GM12872 (cell line): ENCODE measurements at regions not wholly inside any gene's neighbourhood (a gene's known extent, or its start where the extent isn't known, plus 50 kb on each side); places are given as distances from the start of the nearest gene placed in this dataset.

Source experiments
- TF ChIP-seq, protein P1 (sequence below): IDR thresholded peaks from 3 replicates; pipeline ENCODE4 v1.5.1; 2011; ENCODE audit warnings: low read depth, mild to moderate bottlenecking, low read length, moderate library complexity; ENCODE audit not compliant: insufficient read depth

DNA sequence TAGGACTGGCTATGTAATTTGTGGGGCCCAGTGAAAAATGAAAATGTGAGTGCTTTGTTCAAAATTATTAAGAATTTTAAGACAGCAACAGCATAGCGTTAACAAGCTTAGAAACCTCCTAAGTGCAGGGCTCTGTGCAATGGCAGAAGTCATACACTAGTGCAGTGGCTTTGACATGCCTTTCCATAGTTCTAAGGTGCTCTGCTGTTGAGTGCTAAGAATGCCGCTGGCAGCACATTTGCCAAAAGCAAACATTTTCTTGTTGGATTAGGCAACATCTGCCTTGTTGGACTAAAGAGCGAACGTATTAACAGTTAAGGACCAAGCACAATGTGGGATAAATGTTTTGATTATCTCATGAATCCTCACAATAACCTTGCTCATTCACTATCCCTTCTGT is 244.9 kb upstream of the PDE3A start:
- TF ChIP-seq, protein P1, sequence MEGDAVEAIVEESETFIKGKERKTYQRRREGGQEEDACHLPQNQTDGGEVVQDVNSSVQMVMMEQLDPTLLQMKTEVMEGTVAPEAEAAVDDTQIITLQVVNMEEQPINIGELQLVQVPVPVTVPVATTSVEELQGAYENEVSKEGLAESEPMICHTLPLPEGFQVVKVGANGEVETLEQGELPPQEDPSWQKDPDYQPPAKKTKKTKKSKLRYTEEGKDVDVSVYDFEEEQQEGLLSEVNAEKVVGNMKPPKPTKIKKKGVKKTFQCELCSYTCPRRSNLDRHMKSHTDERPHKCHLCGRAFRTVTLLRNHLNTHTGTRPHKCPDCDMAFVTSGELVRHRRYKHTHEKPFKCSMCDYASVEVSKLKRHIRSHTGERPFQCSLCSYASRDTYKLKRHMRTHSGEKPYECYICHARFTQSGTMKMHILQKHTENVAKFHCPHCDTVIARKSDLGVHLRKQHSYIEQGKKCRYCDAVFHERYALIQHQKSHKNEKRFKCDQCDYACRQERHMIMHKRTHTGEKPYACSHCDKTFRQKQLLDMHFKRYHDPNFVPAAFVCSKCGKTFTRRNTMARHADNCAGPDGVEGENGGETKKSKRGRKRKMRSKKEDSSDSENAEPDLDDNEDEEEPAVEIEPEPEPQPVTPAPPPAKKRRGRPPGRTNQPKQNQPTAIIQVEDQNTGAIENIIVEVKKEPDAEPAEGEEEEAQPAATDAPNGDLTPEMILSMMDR: no peak

DNA sequence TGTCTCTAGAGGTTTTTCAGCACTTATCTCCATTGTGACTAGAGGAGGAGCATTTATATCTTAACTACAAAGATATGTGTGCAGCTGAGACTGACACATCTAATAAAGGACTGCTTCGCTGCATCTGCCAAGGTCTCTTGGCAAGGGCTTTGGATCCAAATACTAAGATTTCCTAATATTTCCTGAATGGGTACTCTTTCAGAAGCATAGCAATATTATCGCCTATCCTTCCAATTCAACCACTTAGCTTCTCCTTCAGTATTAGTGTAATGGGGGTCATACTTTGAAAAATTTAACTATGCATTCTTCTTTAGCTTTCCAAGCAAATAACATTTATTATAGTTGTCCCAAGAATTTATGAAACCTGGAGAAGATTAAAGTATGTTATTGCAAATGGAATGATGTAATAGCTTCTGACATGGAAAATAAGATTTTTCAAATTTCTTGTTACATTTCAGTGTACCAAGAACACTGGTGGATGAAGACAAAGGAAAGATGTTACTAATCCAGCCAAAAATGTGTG is 243.0 kb upstream of the PDE3A start:
- TF ChIP-seq, protein P1: no peak

DNA sequence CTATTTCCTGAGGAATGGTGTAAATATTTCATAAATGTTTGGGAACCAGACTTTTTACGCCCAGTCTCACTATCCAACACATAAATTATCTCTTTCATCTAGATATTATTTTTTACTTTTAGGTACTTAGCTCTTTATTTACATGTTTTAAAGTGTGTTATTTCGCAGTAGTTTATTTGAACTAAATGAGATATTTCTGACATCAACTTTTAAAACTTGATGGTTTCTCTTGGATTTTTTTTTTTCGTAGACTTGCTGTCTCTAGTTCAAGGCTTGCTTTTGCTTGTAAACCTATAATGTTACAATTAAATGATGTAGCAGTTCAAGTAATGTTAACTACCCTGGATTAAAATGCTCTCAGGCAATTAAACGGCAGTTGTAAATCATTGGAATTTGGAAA is 241.7 kb upstream of the PDE3A start:
- TF ChIP-seq, protein P1: no peak

DNA sequence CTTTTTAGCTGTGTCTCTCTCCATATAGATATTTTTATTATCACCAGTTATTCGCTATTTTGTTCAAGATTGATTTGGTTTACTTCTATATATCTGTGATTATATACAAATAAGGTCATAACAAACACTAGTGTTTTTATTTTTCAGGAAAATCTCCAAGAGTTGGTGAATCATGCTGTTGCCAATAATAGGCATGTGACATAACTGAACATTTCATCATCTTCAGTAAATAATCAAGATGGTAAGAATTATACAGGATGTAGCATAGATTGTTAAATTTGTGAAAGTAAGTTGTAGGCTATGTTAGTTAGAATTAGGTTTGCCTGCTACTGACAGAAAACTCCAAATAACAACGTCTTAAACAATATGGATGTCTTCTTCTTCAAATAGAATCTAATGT is 240.9 kb upstream of the PDE3A start:
- TF ChIP-seq, protein P1: no peak

DNA sequence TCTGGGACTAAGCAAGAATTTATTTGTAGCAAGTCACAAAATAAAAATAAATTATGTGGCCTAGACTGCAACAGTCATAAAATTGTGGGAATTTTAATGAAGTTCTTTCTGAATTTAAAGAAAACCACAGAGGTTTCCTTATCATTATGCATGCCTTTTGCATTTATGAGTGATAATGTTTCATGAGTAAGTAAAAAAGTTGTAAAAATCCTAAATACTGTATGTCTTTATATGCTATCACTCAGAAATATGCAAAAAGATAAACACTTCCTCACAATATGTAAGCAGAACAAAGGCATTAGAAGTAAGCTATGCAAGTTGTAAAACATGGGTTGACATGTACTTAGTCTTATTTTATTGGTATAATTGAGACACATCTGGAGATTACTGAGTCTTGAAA is 239.4 kb upstream of the PDE3A start:
- TF ChIP-seq, protein P1: no peak

DNA sequence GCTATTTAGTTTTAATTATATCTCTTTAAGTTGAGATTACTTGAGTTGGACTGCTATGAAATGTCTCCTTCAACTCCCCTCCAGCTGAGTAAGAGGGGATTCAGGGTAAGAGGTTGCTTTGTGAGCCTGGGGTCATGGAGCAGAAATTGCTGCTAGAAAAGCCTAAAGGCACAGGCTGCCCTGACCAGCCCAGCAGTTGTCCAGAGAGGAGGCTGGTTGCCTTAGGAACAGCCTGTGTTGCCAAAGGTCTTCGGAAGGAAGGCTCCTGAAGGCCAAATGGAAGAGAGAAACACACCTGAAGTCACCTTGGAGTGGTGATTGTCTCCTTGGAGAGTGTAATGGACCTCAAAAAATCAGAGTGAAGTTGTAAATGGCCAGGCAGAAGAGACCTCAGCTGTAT is 235.5 kb upstream of the PDE3A start:
- TF ChIP-seq, protein P1: no peak

DNA sequence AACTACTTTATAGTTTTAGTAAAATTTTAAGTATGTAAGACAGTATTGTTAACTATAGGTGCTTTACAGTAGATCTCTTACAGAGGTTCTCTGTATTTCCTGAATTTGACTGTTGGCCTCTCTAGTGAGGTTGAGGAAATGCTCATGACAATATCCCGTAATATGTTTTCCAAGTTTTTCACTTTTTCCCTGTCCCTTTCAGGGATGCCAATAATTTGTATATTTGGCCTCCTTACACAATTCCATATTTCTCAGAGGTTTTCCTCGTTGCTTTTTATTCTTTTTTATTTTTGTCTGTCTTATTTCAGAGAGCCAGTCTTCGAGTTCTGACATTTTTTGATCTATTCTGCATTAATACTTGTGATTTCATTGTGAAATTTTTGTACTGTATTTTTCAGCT is 233.7 kb upstream of the PDE3A start:
- TF ChIP-seq, protein P1: no peak

DNA sequence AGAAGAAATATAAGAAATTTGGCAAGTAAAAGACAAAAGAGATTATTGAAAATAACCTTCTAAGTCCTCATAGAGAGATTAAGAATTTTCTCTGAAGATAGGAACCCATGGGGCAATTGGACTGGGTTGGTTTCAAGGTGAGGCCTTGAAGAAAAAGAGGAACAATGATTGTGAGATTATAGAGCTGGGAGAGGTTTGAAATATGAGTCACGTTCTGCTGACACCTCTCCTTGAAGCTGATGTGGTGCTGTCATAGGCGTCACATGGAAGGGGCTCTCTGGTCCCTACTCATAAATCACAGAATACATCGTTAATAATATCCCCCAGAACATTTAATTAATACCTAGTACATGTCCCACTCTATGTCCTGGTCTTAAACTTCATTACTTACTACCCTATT is 227.6 kb upstream of the PDE3A start:
- TF ChIP-seq, protein P1: no peak
